Spleen (tissue), 11 donors: ENCODE measurements at regions not wholly inside any gene's neighbourhood (a gene's known extent, or its start where the extent isn't known, plus 50 kb on each side); places are given as distances from the start of the nearest gene placed in this dataset.

Experiments used
- DNase-seq: peaks from one replicate; pipeline ENCODE4 v3.0.0-alpha.2; 2020
- H3K27ac ChIP-seq, 8 donors: fragments of 200-600 bp; sonication (generic) in 7 of 8; 1 replicate in 4 of 8; 2 replicates in 4 of 8; pipeline versions ENCODE4 v1.5.0 to v1.8.0; 2016 to 2021; ENCODE audit warnings: inconsistent platforms in 4 of 8, mild to moderate bottlenecking in 4 of 8, moderate library complexity in 1 of 8
- H3K27me3 ChIP-seq, 7 donors: fragments of 200-600 bp; sonication (generic) in 6 of 7; replicated peaks in 1 of 7; 1 replicate in 4 of 7; 2 replicates in 3 of 7; pipeline versions ENCODE4 v1.5.0 to v1.8.0; 2016 to 2021; ENCODE audit warnings: inconsistent platforms in 3 of 7, mild to moderate bottlenecking in 1 of 7
- H3K36me3 ChIP-seq, 6 donors: fragments of 200-600 bp; sonication (generic) in 5 of 6; 1 replicate in 4 of 6; 2 replicates in 2 of 6; pipeline versions ENCODE4 v1.5.0 to v1.8.0; 2016 to 2021; ENCODE audit warnings: inconsistent platforms in 2 of 6
- H3K4me1 ChIP-seq, 6 donors: fragments of 200-600 bp; sonication (generic) in 5 of 6; 1 replicate in 3 of 6; 2 replicates in 3 of 6; pipeline versions ENCODE4 v1.5.0 to v1.8.0; 2016 to 2021; ENCODE audit warnings: inconsistent platforms in 3 of 6
- H3K4me3 ChIP-seq, 8 donors: fragments of 200-600 bp; sonication (generic) in 7 of 8; 1 replicate in 4 of 8; 2 replicates in 4 of 8; pipeline versions ENCODE4 v1.5.0 to v1.8.0; 2016 to 2021; ENCODE audit warnings: inconsistent platforms in 4 of 8, mild to moderate bottlenecking in 4 of 8, moderate library complexity in 2 of 8
- H3K9me3 ChIP-seq, 8 donors: fragments of 200-600 bp; sonication (generic) in 7 of 8; 1 replicate in 4 of 8; 2 replicates in 4 of 8; pipeline versions ENCODE4 v1.5.0 to v1.8.0; 2016 to 2021; ENCODE audit warnings: inconsistent platforms in 4 of 8
- CTCF ChIP-seq, 11 experiments: fragments of 200-600 bp in 7 of 11; fragments of 450-650 bp in 4 of 11; sonication (generic) in 4 of 11; IDR thresholded peaks in 8 of 11; conservative IDR thresholded peaks in 3 of 11; 1 replicate in 7 of 11; 2 replicates in 4 of 11; pipeline versions ENCODE4 v1.4.0 to v1.8.0; 2016 to 2021; ENCODE audit warnings: antibody characterized with exemption in 11 of 11, inconsistent platforms in 4 of 11, mild to moderate bottlenecking in 1 of 11
- POLR2A ChIP-seq, 3 donors: fragments of 450-650 bp; IDR thresholded peaks; one replicate each; pipeline ENCODE4 v1.5.1; 2017; ENCODE audit warnings: antibody characterized with exemption in 3 of 3, mild to moderate bottlenecking in 1 of 3
- POLR2AphosphoS5 ChIP-seq, 3 donors: sonication (generic); formaldehyde crosslinking; IDR thresholded peaks; one replicate each; pipeline ENCODE4 v1.5.1; 2017; ENCODE audit warnings: antibody characterized with exemption in 3 of 3
- WGBS, 5 donors: extraction: QIAGEN DNeasy Blood & Tissue Kit in 3 of 5; methylation state at CpG; one replicate each; pipeline versions ENCODE4 v1.1.5 to v1.1.7; 2013 to 2018; 5-methylcytosine and 5-hydroxymethylcytosine counted together
- intact Hi-C: fragments of 100-400 bp; cut with DNase I; formaldehyde crosslinking; loops from one replicate; pipeline ENCODE4 v1.15.0; 2023; ENCODE audit warnings: low total_unique reads
- donor health status: healthy with polysubstance abuse.
- donor health status: DM: no; HTN: no; CAD: no; lungs with moderate emphysema.
- donor health status: DM: no; HTN: no; CAD: no.
- donor health status: Bipolar disorder and iron deficiency.
- donor health status: healthy.
- donor health status: DM: no; HTN: no; CAD: no.
- donor health status: DM: yes; HTN: yes; CAD: no.

DNA sequence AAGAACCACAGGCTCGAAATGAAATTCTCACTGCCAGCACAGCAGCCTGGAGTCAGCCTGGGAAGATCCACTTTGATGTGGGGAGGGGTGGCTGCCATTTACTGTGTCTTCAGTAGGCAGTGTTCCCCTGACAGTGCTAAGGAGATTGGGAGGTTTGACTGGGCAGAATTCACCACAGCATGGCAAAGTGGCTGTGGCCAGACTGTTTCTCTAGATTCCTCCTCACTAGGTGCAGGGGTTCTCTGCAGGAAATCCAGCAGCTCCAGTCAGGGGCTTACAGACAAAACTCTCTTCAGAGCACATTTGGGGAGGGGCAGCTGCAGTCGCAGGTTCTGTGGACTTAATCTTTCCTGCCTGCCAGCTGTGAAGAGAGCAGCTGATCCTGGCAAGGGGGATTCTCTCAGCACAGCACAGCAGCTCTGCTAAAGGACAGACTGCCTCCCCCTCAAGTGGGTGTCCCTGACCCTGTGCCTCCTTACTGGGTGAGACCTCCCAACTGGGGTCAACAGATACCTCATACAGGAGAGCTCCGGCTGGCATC is 1174.0 kb downstream of the RAPGEF2 start:
- no peaks in the 10 kb centered on the region for H3K27me3 ChIP-seq
- intact Hi-C loops = no loop called here
- WGBS, 5 donors = 40 to 58% (median 49%) methylated on average over 3 of the region's 3 CpGs
- no peak for DNase-seq
- H3K4me3 ChIP-seq = no peak overlapping the region
- no peak overlapping the region for H3K27ac ChIP-seq
- peaks cover 0 to 83% (median 61%) of the 10 kb centered on the region in 8 donors for H3K9me3 ChIP-seq
- no peaks in the 10 kb centered on the region for H3K36me3 ChIP-seq
- TF ChIP-seq POLR2A (IDR thresholded peaks at IDR 0.05) (no peak), CTCF (IDR thresholded peaks at IDR 0.05 in 8 of 11, conservative IDR thresholded peaks at IDR 0.05 in 3 of 11) (no peak), POLR2AphosphoS5 (IDR thresholded peaks at IDR 0.05) (no peak)
- H3K4me1 ChIP-seq = no peaks in the 10 kb centered on the region

DNA sequence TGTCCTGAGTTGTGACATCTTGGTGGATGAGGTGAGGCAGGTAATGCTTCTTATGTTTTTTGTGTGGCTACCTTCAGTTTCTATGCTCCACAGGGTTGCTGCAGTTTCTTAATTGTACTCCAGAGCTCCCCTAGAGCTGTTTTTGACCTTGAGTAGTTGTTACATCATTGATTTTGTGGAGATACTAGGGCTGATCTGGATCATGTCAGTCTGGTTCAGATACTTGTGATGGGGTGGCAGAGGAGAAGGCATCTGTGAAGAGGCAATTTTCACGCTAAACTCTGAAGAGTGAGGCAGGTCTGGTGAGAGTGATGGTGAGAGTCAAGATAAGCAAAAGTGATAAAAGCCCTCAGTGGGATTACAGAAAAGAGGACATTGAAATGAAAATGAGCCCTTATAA is 1180.2 kb downstream of the RAPGEF2 start:
- no peak for DNase-seq
- Histone ChIP-seq H3K4me3 (no peak overlapping the region), H3K27ac (no peak overlapping the region), H3K9me3 (peaks cover 0 to 41% (median 33%) of the 10 kb centered on the region in 8 donors), H3K36me3 (no peaks in the 10 kb centered on the region), H3K27me3 (no peaks in the 10 kb centered on the region), H3K4me1 (no peaks in the 10 kb centered on the region)
- TF ChIP-seq CTCF (IDR thresholded peaks at IDR 0.05 in 8 of 11, conservative IDR thresholded peaks at IDR 0.05 in 3 of 11) (no peak), POLR2AphosphoS5 (IDR thresholded peaks at IDR 0.05) (no peak), POLR2A (IDR thresholded peaks at IDR 0.05) (no peak)
- intact Hi-C loops = no loop called here
- WGBS, 5 donors = 81 to 93% (median 84%) methylated on average over 1 of the region's 1 CpG

GRCh38 chr4:160284516-160284915 is 1181.6 kb downstream of the RAPGEF2 start:
- no peak for DNase-seq
- 85 to 95% (median 91%) methylated on average over 1 of the region's 1 CpG for WGBS, 5 donors
- H3K27ac ChIP-seq = no peak overlapping the region
- intact Hi-C loops = no loop called here
- TF ChIP-seq CTCF (IDR thresholded peaks at IDR 0.05 in 8 of 11, conservative IDR thresholded peaks at IDR 0.05 in 3 of 11) (no peak), POLR2AphosphoS5 (IDR thresholded peaks at IDR 0.05) (no peak), POLR2A (IDR thresholded peaks at IDR 0.05) (no peak)
- H3K4me3 ChIP-seq = no peak overlapping the region
- H3K4me1 ChIP-seq = no peaks in the 10 kb centered on the region
- H3K27me3 ChIP-seq = no peaks in the 10 kb centered on the region
- H3K36me3 ChIP-seq = no peaks in the 10 kb centered on the region
- peaks cover 0 to 37% (median 29%) of the 10 kb centered on the region in 8 donors for H3K9me3 ChIP-seq

- Histone ChIP-seq H3K27ac (no peak overlapping the region), H3K36me3 (no peaks in the 10 kb centered on the region), H3K4me3 (no peak overlapping the region), H3K9me3 (peaks cover 0 to 22% (median 14%) of the 10 kb centered on the region in 8 donors), H3K27me3 (no peaks in the 10 kb centered on the region), H3K4me1 (no peaks in the 10 kb centered on the region)
- intact Hi-C loops = no loop called here
- 2 to 79% (median 41%) methylated on average over 1 of the region's 1 CpG for WGBS, 5 donors
- TF ChIP-seq CTCF (IDR thresholded peaks at IDR 0.05 in 8 of 11, conservative IDR thresholded peaks at IDR 0.05 in 3 of 11) (no peak), POLR2AphosphoS5 (IDR thresholded peaks at IDR 0.05) (no peak), POLR2A (IDR thresholded peaks at IDR 0.05) (no peak)
- DNase-seq = no peak
These were observed 1183.2 kb downstream of the RAPGEF2 start for GRCh38 chr4:160286051-160286450.
